ENCODE measurements at regions not wholly inside any gene's neighbourhood (a gene's known extent, or its start where the extent isn't known, plus 50 kb on each side); places are given as distances from the start of the nearest gene placed in this dataset.

DNA sequence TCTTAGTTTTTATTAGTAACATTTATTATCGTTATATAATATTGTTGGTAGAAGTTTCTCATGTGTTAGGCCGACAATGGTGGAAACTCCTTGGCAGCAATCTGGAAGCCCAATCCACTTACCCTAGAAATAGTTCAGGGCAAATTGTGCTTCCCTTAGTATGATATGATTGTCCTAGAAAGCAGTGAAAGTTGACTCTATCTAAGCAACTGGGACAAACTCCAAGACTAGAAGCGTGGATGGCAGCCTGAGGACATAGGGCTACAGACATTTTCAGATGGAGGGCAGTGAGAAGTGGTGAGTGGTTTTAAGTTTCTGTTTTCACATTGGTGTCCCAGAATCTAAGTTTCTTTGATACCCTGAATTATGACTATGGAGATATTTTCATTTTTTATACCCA is 63.3 kb upstream of the TRPC3 start:
- Histone ChIP-seq H3K27ac (no peak overlapping the region), H3K4me3 (no peak overlapping the region), H3K36me3 (no peaks in the 10 kb centered on the region), H3K4me1 (replicated peaks) (no peaks in the 10 kb centered on the region), H3K27me3 (replicated peaks; ENCODE audit: insufficient read depth) (no peaks in the 10 kb centered on the region), H3K9me3 (no peaks in the 10 kb centered on the region)
- intact Hi-C loops (cut with DNase I), result no loop called here
- TF ChIP-seq POLR2A (IDR thresholded peaks at IDR 0.05) (no peak), POLR2AphosphoS5 (IDR thresholded peaks at IDR 0.05) (no peak)
- TF ChIP-seq, protein P1, sequence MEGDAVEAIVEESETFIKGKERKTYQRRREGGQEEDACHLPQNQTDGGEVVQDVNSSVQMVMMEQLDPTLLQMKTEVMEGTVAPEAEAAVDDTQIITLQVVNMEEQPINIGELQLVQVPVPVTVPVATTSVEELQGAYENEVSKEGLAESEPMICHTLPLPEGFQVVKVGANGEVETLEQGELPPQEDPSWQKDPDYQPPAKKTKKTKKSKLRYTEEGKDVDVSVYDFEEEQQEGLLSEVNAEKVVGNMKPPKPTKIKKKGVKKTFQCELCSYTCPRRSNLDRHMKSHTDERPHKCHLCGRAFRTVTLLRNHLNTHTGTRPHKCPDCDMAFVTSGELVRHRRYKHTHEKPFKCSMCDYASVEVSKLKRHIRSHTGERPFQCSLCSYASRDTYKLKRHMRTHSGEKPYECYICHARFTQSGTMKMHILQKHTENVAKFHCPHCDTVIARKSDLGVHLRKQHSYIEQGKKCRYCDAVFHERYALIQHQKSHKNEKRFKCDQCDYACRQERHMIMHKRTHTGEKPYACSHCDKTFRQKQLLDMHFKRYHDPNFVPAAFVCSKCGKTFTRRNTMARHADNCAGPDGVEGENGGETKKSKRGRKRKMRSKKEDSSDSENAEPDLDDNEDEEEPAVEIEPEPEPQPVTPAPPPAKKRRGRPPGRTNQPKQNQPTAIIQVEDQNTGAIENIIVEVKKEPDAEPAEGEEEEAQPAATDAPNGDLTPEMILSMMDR (IDR thresholded peaks at IDR 0.05), result no peak
- 93% methylated on average over 3 of the region's 3 CpGs for WGBS
- DNase-seq (ENCODE audit: low spot score), result no peak

DNA sequence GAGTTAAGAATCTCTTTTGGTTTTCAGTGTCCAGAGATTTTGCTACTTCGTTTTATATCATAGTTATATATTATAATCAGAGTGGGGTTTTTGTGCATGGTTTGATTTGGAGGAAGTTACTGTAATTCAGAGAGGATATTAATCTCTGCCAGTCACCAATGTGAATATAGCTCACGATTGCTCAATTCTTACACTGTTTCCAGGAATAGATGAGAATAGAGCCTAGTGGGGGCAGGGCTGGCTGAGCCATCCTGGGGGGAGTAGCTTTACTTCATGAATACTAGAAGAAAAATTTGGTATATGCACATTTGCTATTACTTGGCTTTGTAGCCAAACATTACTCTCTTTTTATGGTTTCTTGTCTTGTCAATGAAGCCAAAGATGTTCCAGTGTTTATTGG is 60.9 kb upstream of the TRPC3 start:
- TF ChIP-seq POLR2AphosphoS5 (IDR thresholded peaks at IDR 0.05) (no peak), POLR2A (IDR thresholded peaks at IDR 0.05) (no peak)
- TF ChIP-seq, protein P1 (IDR thresholded peaks at IDR 0.05), result no peak
- Histone ChIP-seq H3K27me3 (replicated peaks; ENCODE audit: insufficient read depth) (no peaks in the 10 kb centered on the region), H3K9me3 (no peaks in the 10 kb centered on the region), H3K4me1 (replicated peaks) (no peaks in the 10 kb centered on the region), H3K36me3 (no peaks in the 10 kb centered on the region), H3K27ac (no peak overlapping the region), H3K4me3 (no peak overlapping the region)
- WGBS, result 41% methylated on average over 2 of the region's 2 CpGs
- DNase-seq (ENCODE audit: low spot score), result no peak
- intact Hi-C loops (cut with DNase I), result no loop called here

DNA sequence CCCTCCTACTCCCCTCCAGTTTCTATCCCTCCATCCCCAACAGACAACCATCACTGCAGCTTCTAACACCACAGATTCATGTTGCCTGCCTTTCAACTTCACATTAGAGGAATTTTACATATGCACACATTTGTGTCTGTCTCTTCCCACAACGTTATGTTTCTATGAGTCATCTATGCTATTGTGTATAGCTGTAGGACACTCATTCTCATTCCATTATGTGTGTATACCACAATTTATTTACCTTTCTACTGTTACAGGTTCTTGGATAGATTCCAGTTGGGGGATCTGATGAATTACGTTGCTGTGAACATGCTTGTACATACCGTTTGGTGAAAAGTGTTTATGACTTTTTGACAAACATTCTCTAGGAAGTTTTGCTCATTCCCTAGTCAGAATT is 58.8 kb upstream of the TRPC3 start:
- intact Hi-C loops (cut with DNase I), result no loop called here

DNA sequence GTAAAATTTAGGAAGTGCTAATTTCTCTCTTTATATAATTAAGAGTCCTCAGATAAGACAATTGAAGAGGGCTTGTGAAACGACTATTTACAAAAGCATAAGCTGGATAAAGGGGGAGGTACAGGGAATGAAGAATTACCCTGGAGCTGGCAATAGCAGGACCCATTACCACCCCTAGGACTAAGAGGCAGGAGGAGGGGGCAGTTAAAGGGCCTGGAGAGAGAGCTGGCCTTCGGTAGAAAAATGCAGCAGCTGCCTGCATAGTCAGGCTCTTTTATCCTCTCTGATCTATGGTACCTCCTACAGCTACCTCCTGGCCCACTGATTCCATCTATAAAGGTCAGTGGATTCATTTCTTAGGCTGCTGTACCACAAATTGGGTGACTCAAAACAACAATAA is 57.7 kb upstream of the TRPC3 start:
- Histone ChIP-seq H3K27ac (no peak overlapping the region), H3K4me1 (replicated peaks) (no peaks in the 10 kb centered on the region), H3K9me3 (no peaks in the 10 kb centered on the region), H3K36me3 (no peaks in the 10 kb centered on the region), H3K27me3 (replicated peaks; ENCODE audit: insufficient read depth) (no peaks in the 10 kb centered on the region), H3K4me3 (no peak overlapping the region)
- WGBS, result 10% methylated on average over 2 of the region's 2 CpGs
- no peak for DNase-seq (ENCODE audit: low spot score)
- intact Hi-C loops (cut with DNase I), result no loop called here
- TF ChIP-seq POLR2A (IDR thresholded peaks at IDR 0.05), result no peak
- TF ChIP-seq POLR2AphosphoS5 (IDR thresholded peaks at IDR 0.05), result no peak
- TF ChIP-seq, protein P1 (IDR thresholded peaks at IDR 0.05), result no peak

More for the DNA sequence above, 58.8 kb upstream of the TRPC3 start:
- no peak for DNase-seq (ENCODE audit: low spot score)
- Histone ChIP-seq H3K4me1 (replicated peaks) (no peaks in the 10 kb centered on the region), H3K27ac (no peak overlapping the region), H3K9me3 (no peaks in the 10 kb centered on the region), H3K27me3 (replicated peaks; ENCODE audit: insufficient read depth) (no peaks in the 10 kb centered on the region), H3K36me3 (no peaks in the 10 kb centered on the region), H3K4me3 (no peak overlapping the region)
- 20% methylated on average over 3 of the region's 3 CpGs for WGBS
- TF ChIP-seq, protein P1 (IDR thresholded peaks at IDR 0.05), result no peak
- TF ChIP-seq POLR2A (IDR thresholded peaks at IDR 0.05), result no peak
- no peak for TF ChIP-seq POLR2AphosphoS5 (IDR thresholded peaks at IDR 0.05)

DNA sequence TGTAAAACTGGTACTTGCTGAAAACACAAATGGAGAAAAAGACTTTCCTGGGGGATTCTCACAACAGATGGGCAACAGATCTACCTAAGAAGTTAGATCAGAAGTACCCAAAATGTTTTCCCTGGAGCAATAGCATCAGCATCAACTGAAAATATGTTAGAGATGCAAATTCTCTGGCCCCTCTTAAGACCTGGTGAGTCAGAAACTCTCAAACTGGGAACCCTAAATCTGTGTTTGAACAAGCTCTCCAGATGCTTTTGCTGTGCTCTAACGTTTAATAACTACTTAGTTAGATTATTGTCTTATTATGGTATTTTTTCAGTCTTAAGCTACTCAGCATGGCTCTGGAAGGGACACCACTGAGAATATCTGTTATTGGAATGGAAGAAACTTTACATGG is 55.2 kb upstream of the TRPC3 start:
- no peaks in the 10 kb centered on the region for H3K9me3 ChIP-seq
- no peak overlapping the region for H3K4me3 ChIP-seq
- no peaks in the 10 kb centered on the region for H3K27me3 ChIP-seq (replicated peaks; ENCODE audit: insufficient read depth)
- DNase-seq (ENCODE audit: low spot score), result no peak
- H3K27ac ChIP-seq, result no peak overlapping the region
- intact Hi-C loops (cut with DNase I), result no loop called here
- 42% methylated on average over 1 of the region's 1 CpG for WGBS
- TF ChIP-seq POLR2A (IDR thresholded peaks at IDR 0.05), result no peak
- no peak for TF ChIP-seq POLR2AphosphoS5 (IDR thresholded peaks at IDR 0.05)
- TF ChIP-seq, protein P1 (IDR thresholded peaks at IDR 0.05), result no peak
- no peaks in the 10 kb centered on the region for H3K36me3 ChIP-seq
- no peaks in the 10 kb centered on the region for H3K4me1 ChIP-seq (replicated peaks)
